ENCODE measurements at regions not wholly inside any gene's neighbourhood (a gene's known extent, or its start where the extent isn't known, plus 50 kb on each side); places are given as distances from the start of the nearest gene placed in this dataset.

DNA sequence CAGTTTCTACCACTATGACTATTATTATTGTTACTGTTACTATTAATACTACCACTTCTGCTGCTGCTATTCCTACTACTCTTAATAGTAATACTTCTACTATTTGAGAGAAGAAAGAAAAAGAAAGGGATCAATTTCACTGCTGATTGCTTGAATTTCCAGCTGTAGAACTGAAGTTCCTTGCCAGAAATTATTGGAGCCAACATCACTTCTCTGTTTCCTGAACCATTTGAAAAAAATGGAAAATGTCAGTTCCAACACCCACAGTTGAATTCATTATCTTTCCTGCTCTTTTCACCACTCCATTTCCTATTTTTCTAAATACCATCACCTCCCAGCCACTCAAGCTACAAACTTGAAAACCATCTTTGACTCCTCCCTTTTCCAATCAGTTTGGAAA, 54.1 kb upstream of the PIK3C2G start:
- CTCF ChIA-PET: interaction anchor here (1.6 kb wide), 1 partner anchor 11 kb away, joined by 3 read pairs; no protein-coding TSS in a partner anchor
- no peak for DNase-seq (ENCODE audit: extremely low spot score)
- POLR2A ChIA-PET: no interaction called here
- TF ChIP-seq, protein P1, sequence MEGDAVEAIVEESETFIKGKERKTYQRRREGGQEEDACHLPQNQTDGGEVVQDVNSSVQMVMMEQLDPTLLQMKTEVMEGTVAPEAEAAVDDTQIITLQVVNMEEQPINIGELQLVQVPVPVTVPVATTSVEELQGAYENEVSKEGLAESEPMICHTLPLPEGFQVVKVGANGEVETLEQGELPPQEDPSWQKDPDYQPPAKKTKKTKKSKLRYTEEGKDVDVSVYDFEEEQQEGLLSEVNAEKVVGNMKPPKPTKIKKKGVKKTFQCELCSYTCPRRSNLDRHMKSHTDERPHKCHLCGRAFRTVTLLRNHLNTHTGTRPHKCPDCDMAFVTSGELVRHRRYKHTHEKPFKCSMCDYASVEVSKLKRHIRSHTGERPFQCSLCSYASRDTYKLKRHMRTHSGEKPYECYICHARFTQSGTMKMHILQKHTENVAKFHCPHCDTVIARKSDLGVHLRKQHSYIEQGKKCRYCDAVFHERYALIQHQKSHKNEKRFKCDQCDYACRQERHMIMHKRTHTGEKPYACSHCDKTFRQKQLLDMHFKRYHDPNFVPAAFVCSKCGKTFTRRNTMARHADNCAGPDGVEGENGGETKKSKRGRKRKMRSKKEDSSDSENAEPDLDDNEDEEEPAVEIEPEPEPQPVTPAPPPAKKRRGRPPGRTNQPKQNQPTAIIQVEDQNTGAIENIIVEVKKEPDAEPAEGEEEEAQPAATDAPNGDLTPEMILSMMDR (IDR thresholded peaks at IDR 0.05; ENCODE audit: control extremely low read depth, extremely low read depth, low read depth, missing control alignments): no peak

- ChIA-PET CTCF (interaction anchor here (1.6 kb wide), 1 partner anchor 10 kb away, joined by 3 read pairs; no protein-coding TSS in a partner anchor), POLR2A (no interaction called here)
- DNase-seq (ENCODE audit: extremely low spot score): peak; percentile 10
- TF ChIP-seq, protein P1 (IDR thresholded peaks at IDR 0.05; ENCODE audit: control extremely low read depth, extremely low read depth, low read depth, missing control alignments): no peak
These were observed 55.1 kb upstream of the PIK3C2G start for GRCh38 chr12:18206198-18206597.

DNA sequence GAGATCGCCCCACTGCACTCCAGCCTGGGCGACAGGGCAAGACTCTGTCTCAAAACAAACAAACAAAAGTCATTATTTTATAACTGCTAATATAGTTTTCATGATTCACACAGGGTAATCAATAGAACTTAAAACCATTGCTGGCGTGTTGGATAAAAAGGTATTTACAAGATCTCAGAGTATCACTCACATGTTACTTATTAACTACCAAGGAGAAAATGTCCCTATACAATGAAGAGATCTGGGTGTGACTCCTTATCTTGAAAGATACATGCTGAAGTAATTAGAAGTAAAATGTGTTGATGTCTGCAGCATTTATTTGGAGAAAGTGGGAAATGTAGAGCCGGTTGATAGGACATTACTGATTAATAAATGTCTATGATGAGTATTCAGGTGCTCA, 57.3 kb upstream of the PIK3C2G start:
- POLR2A ChIA-PET: no interaction called here
- CTCF ChIA-PET: no interaction called here
- TF ChIP-seq, protein P1 (IDR thresholded peaks at IDR 0.05; ENCODE audit: control extremely low read depth, extremely low read depth, low read depth, missing control alignments): no peak
- DNase-seq (ENCODE audit: extremely low spot score): no peak

DNA sequence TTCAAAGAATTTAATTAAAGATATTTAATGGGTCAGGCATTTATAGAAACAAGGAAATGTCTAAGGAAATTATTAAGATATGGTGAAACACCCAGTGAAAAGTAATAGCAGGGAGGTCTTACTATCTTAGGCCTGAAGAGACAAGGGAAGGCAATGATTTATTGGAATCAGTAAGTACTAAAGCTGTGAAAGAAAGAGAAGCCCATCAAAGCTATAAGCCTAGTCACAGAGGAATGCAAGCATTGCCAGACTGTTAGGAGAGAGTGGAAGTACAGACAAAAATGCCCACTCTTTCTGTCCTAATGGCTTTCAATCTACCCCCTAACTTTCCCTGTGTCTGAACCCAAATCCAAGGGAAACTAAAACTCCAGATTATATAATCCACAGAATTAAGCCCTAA, 69.2 kb upstream of the PIK3C2G start:
- POLR2A ChIA-PET: no interaction called here
- TF ChIP-seq, protein P1 (IDR thresholded peaks at IDR 0.05; ENCODE audit: control extremely low read depth, extremely low read depth, low read depth, missing control alignments): no peak
- CTCF ChIA-PET: no interaction called here
- DNase-seq (ENCODE audit: extremely low spot score): no peak

- CTCF ChIA-PET: interaction anchor here (1.4 kb wide), 2 partner anchors 14 to 136 kb away, joined by 3 to 4 read pairs; no protein-coding TSS in a partner anchor
- DNase-seq (ENCODE audit: extremely low spot score): no peak
- TF ChIP-seq, protein P1 (IDR thresholded peaks at IDR 0.05; ENCODE audit: control extremely low read depth, extremely low read depth, low read depth, missing control alignments): no peak
- POLR2A ChIA-PET: no interaction called here
These were observed 78.2 kb upstream of the PIK3C2G start for GRCh38 chr12:18183141-18183540.

GRCh38 chr12:18171571-18171970, 81.6 kb upstream of the RERGL start:
- no peak for DNase-seq (ENCODE audit: extremely low spot score)
- CTCF ChIA-PET: interaction anchor here (1.0 to 1.4 kb wide), 2 partner anchors 12 to 14 kb away, joined by 3 read pairs; no protein-coding TSS in a partner anchor
- POLR2A ChIA-PET: no interaction called here
- TF ChIP-seq, protein P1 (IDR thresholded peaks at IDR 0.05; ENCODE audit: control extremely low read depth, extremely low read depth, low read depth, missing control alignments): no peak

DNA sequence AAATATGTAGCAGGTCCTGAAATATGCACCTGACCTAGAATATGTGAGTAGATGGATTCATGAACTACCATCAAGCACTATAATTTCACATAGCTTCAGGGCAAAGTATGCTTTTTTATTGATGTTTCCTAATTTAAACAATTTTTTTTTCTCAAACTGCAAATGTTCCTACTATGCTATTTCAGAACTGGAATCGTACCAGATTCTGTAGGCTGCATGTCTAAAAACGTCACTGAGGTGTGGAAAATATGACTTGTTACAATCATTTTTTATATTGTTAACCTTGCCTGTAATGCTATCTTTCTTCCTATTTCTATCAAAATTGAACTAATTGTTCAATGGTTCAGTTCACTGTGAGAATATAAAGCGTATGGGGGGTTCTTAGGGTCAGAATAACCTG, 78.0 kb upstream of the RERGL start:
- ChIA-PET CTCF (no interaction called here), POLR2A (no interaction called here)
- DNase-seq (ENCODE audit: extremely low spot score): no peak
- TF ChIP-seq, protein P1 (IDR thresholded peaks at IDR 0.05; ENCODE audit: control extremely low read depth, extremely low read depth, low read depth, missing control alignments): no peak

Measured in GM10248 (cell line).